Panc1 (cell line): ENCODE measurements at regions not wholly inside any gene's neighbourhood (a gene's known extent, or its start where the extent isn't known, plus 50 kb on each side); places are given as distances from the start of the nearest gene placed in this dataset.

Experiments used
- ATAC-seq: fragments of 200-7000 bp; cut with Tn5 transposase; 2 replicates; pipeline ENCODE4 v1.9.1; 2020; ENCODE audit warnings: mild to moderate bottlenecking, moderate library complexity
- BruUV-seq: library from RNA; stranded (reverse); fragments of 400-500 nt; replicated peaks from 2 replicates; lab custom pipeline; 2021; lab: Mats Ljungman, UMichigan
- CTCF ChIA-PET: fragments of 300-600 bp; sonication (Branson Sonifier 250); formaldehyde crosslinking; loops from one replicate; lab custom pipeline; 2022; ENCODE audit warnings: antibody characterized with exemption; lab: Charles Lee
- POLR2A ChIA-PET: fragments of 300-600 bp; sonication (Branson Sonifier 250); formaldehyde crosslinking; loops from one replicate; lab custom pipeline; 2022; ENCODE audit warnings: antibody characterized with exemption; lab: Charles Lee
- DNase-seq: peaks from one replicate; pipeline ENCODE4 v3.0.0-alpha.2; 2010; ENCODE audit warnings: low read depth, low spot score
- H3K27ac ChIP-seq: 2 replicates; pipeline ENCODE4 v1.5.1; 2011; ENCODE audit warnings: mild to moderate bottlenecking, low read length, inconsistent platforms
- H3K27me3 ChIP-seq: fragments of 200-500 bp; sonication (Bioruptor generic); 2 replicates; pipeline ENCODE4 v1.6.0; 2014; ENCODE audit warnings: low read length, inconsistent platforms; ENCODE audit not compliant: control insufficient read depth, insufficient read depth
- H3K36me3 ChIP-seq: fragments of 200-500 bp; sonication (Bioruptor generic); 2 replicates; pipeline ENCODE4 v1.5.1; 2014; ENCODE audit warnings: inconsistent platforms, mild to moderate bottlenecking, low read length, moderate library complexity; ENCODE audit not compliant: control insufficient read depth, insufficient read depth
- H3K4me1 ChIP-seq: 2 replicates; pipeline ENCODE4 v1.5.1; 2011; ENCODE audit warnings: inconsistent platforms, mild to moderate bottlenecking, low read length, moderate library complexity; ENCODE audit not compliant: control insufficient read depth, insufficient read depth
- H3K4me3 ChIP-seq, 2 experiments: 2 replicates each; pipeline ENCODE4 v1.5.1; 2011 to 2012; ENCODE audit warnings: low read depth in 2 of 2, low read length in 2 of 2, mild to moderate bottlenecking in 2 of 2, inconsistent platforms in 1 of 2, moderate library complexity in 1 of 2
- H3K9me3 ChIP-seq: fragments of 200-500 bp; sonication (Bioruptor generic); 2 replicates; pipeline ENCODE4 v1.5.1; 2014; ENCODE audit warnings: low read depth, mild to moderate bottlenecking, inconsistent platforms, low read length, moderate library complexity; ENCODE audit not compliant: control insufficient read depth, insufficient read depth
- CTCF ChIP-seq: fragments of 450-650 bp; IDR thresholded peaks from 2 replicates; pipeline ENCODE4 v1.5.1; 2017; ENCODE audit warnings: mild to moderate bottlenecking
- POLR2AphosphoS5 ChIP-seq: IDR thresholded peaks from 2 replicates; pipeline ENCODE4 v1.6.1; 2012; ENCODE audit warnings: mild to moderate bottlenecking, low read depth, low read length, moderate library complexity
- REST ChIP-seq, 2 experiments: IDR thresholded peaks; 2 replicates each; pipeline ENCODE4 v1.6.1; 2011 to 2012; ENCODE audit warnings: low read depth in 2 of 2, control low read depth in 1 of 2, low read length in 1 of 2, mild to moderate bottlenecking in 1 of 2, moderate library complexity in 1 of 2; ENCODE audit not compliant: insufficient read depth in 1 of 2
- SIN3A ChIP-seq: IDR thresholded peaks from 2 replicates; pipeline ENCODE4 v1.6.1; 2012; ENCODE audit warnings: low read depth, mild to moderate bottlenecking, low read length, moderate library complexity, borderline replicate concordance; ENCODE audit not compliant: insufficient read depth
- TCF7L2 ChIP-seq: IDR thresholded peaks from 2 replicates; pipeline ENCODE4 v1.6.1; 2011; ENCODE audit warnings: mild to moderate bottlenecking, low read depth, low read length, inconsistent platforms
- in situ Hi-C: cut with HindIII; loops from 2 replicates; pipeline ENCODE4 v1.10.0; 2016; ENCODE audit warnings: low sequenced_read_pairs, low pct_unique_long_range_greater_than_20kb
- intact Hi-C: fragments of 100-400 bp; cut with micrococcal nuclease; formaldehyde crosslinking; loops from one replicate; pipeline ENCODE4 v1.10.0; 2022; ENCODE audit not compliant: unreplicated experiment

- POLR2A ChIA-PET, result no interaction called here
- no peaks in the 10 kb centered on the region; the same call in 1 of the 2 replicates for H3K4me1 ChIP-seq
- DNase-seq, result no peak
- BruUV-seq, result no TSS peak
- no peak overlapping the region for H3K27ac ChIP-seq
- intact Hi-C loops, result loop anchor here (10.0 kb wide), 1 partner anchor 319 kb away; no protein-coding TSS in a partner anchor
- no peaks in the 10 kb centered on the region for H3K9me3 ChIP-seq
- H3K27me3 ChIP-seq, result no peaks in the 10 kb centered on the region
- no peaks in the 10 kb centered on the region for H3K36me3 ChIP-seq
- in situ Hi-C loops, result no loop called here
- no peak overlapping the region for H3K4me3 ChIP-seq
- CTCF ChIA-PET, result no interaction called here
- no peak for ATAC-seq
- no peak for TF ChIP-seq SIN3A
- TF ChIP-seq TCF7L2, result no peak
- TF ChIP-seq CTCF, result no peak
- TF ChIP-seq POLR2AphosphoS5, result no peak
- no peak for TF ChIP-seq REST (IDR thresholded peaks at IDR 0.05; ENCODE audit: insufficient read depth in 1 of 2, low read depth in 2 of 2, low read length in 1 of 2)
These were observed 101.1 kb upstream of the ID4 start for GRCh38 chr6:19736066-19736465.

GRCh38 chr6:19738010-19738409 lies 99.2 kb upstream of the ID4 start:
- no peak overlapping the region for H3K27ac ChIP-seq
- DNase-seq, result no peak
- H3K9me3 ChIP-seq, result no peaks in the 10 kb centered on the region
- no peak overlapping the region for H3K4me3 ChIP-seq
- intact Hi-C loops, result loop anchor here (10.0 kb wide), 1 partner anchor 317 kb away; no protein-coding TSS in a partner anchor
- H3K4me1 ChIP-seq, result no peaks in the 10 kb centered on the region; the same call in 1 of the 2 replicates
- H3K36me3 ChIP-seq, result no peaks in the 10 kb centered on the region
- TF ChIP-seq CTCF (no peak), SIN3A (no peak), TCF7L2 (no peak), POLR2AphosphoS5 (no peak), REST (IDR thresholded peaks at IDR 0.05; ENCODE audit: insufficient read depth in 1 of 2, low read depth in 2 of 2, low read length in 1 of 2) (no peak)
- POLR2A ChIA-PET, result no interaction called here
- no peaks in the 10 kb centered on the region for H3K27me3 ChIP-seq
- no peak for ATAC-seq
- in situ Hi-C loops, result no loop called here
- CTCF ChIA-PET, result no interaction called here
- no TSS peak for BruUV-seq
